ENCODE measurements at regions not wholly inside any gene's neighbourhood (a gene's known extent, or its start where the extent isn't known, plus 50 kb on each side); places are given as distances from the start of the nearest gene placed in this dataset.

DNA sequence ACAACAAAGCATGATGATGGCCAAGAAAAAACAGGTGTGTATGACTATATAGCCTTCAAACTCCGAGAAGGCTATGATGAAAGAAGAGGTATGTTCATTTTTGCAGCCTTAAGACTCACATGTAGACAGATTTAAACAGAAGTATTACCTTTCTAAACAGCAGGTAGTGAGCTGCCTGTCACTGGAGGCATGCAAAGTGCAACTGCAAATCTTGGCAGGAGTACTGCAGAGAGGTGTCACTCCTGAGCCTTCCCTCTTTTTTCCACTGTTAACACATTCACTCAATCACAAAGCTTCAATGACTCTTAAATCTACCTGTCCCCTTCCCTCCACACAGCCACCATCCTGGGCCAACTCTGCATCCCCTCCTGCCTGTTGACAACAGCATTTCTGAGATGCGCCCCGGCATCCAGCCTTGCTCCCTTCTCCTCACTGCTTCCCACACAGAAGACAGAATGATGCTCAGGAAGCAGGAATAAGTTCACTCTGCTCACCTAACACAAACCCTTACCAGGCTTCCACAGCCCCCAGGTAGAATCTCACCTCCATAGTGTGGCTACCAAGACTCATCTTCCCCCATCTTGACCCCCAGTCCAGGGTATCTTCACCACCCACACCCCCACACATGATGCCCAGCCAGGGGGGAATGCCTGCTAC lies 161.9 kb upstream of the ZMIZ1 start:
- Histone ChIP-seq H3K9me2 (ENCODE audit: low read depth, low read length) (no peaks in the 10 kb centered on the region), H3K4me2 (ENCODE audit: low read length) (no peak overlapping the region), H3K79me2 (ENCODE audit: insufficient read depth, low read length) (no peaks in the 10 kb centered on the region), H2AFZ (ENCODE audit: low read length) (no peak overlapping the region), H3F3A (ENCODE audit: insufficient read depth, low read length) (no peaks in the 10 kb centered on the region), H3K36me3 (ENCODE audit: insufficient read depth, low read length) (no peaks in the 10 kb centered on the region), H3K9me3 (ENCODE audit: low read length) (no peaks in the 10 kb centered on the region), H3K27ac (ENCODE audit: low read depth, low read length, poor library complexity, severe bottlenecking) (no peak overlapping the region), H4K20me1 (ENCODE audit: insufficient read depth, low read length) (no peaks in the 10 kb centered on the region), H3K4me3 (ENCODE audit: low read depth, low read length, poor library complexity, severe bottlenecking) (no peak overlapping the region), H3K9ac (ENCODE audit: low read length) (no peak overlapping the region), H3K4me1 (ENCODE audit: insufficient read depth, low read length, severe bottlenecking) (no peaks in the 10 kb centered on the region), H3K27me3 (ENCODE audit: insufficient read depth, low read length) (no peaks in the 10 kb centered on the region)
- no peak for TF ChIP-seq EZH2 (IDR thresholded peaks at IDR 0.05; ENCODE audit: borderline replicate concordance, low read length)
- TF ChIP-seq, protein P1, sequence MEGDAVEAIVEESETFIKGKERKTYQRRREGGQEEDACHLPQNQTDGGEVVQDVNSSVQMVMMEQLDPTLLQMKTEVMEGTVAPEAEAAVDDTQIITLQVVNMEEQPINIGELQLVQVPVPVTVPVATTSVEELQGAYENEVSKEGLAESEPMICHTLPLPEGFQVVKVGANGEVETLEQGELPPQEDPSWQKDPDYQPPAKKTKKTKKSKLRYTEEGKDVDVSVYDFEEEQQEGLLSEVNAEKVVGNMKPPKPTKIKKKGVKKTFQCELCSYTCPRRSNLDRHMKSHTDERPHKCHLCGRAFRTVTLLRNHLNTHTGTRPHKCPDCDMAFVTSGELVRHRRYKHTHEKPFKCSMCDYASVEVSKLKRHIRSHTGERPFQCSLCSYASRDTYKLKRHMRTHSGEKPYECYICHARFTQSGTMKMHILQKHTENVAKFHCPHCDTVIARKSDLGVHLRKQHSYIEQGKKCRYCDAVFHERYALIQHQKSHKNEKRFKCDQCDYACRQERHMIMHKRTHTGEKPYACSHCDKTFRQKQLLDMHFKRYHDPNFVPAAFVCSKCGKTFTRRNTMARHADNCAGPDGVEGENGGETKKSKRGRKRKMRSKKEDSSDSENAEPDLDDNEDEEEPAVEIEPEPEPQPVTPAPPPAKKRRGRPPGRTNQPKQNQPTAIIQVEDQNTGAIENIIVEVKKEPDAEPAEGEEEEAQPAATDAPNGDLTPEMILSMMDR (IDR thresholded peaks at IDR 0.05; ENCODE audit: low read length), result no peak

DNA sequence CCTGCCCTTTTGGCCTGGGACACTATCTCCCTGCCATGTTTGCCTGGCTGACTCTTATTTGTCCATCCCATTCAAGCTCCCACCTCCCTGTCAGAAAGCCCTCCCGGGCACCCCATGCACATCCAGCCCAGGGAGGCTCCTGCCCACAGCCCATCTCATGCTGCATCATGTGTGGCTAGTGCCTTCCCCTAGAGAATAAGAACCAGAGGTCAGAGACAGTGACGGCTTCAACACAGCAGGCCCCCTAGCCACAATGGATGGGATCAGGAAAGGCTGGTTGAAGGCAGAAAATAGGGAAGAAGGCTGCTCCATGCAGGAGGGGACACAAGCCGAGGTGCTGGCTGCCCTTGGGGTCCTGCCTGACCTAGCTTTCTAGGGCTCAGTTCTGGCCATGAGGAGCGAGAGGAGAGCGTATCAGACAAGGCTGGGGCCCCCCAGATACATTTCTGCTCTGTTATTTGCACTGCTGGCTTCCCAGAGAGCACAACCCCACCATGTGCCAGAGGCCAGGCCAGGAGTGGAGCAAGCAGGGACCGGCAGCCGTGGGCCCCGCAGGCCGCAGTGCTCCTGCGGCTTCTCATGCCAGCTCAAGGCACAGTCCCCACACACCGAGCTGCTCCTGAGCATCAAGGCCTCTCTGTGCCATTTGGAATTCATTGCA lies 161.1 kb upstream of the ZMIZ1 start:
- Histone ChIP-seq H3K27ac (ENCODE audit: low read depth, low read length, poor library complexity, severe bottlenecking) (no peak overlapping the region), H3K4me2 (ENCODE audit: low read length) (no peak overlapping the region), H3K36me3 (ENCODE audit: insufficient read depth, low read length) (no peaks in the 10 kb centered on the region), H4K20me1 (ENCODE audit: insufficient read depth, low read length) (no peaks in the 10 kb centered on the region), H3K4me3 (ENCODE audit: low read depth, low read length, poor library complexity, severe bottlenecking) (no peak overlapping the region), H2AFZ (ENCODE audit: low read length) (no peak overlapping the region), H3K4me1 (ENCODE audit: insufficient read depth, low read length, severe bottlenecking) (no peaks in the 10 kb centered on the region), H3K9me3 (ENCODE audit: low read length) (no peaks in the 10 kb centered on the region), H3K79me2 (ENCODE audit: insufficient read depth, low read length) (no peaks in the 10 kb centered on the region), H3F3A (ENCODE audit: insufficient read depth, low read length) (no peaks in the 10 kb centered on the region), H3K9ac (ENCODE audit: low read length) (no peak overlapping the region), H3K9me2 (ENCODE audit: low read depth, low read length) (no peaks in the 10 kb centered on the region), H3K27me3 (ENCODE audit: insufficient read depth, low read length) (no peaks in the 10 kb centered on the region)
- TF ChIP-seq EZH2 (IDR thresholded peaks at IDR 0.05; ENCODE audit: borderline replicate concordance, low read length), result no peak

DNA sequence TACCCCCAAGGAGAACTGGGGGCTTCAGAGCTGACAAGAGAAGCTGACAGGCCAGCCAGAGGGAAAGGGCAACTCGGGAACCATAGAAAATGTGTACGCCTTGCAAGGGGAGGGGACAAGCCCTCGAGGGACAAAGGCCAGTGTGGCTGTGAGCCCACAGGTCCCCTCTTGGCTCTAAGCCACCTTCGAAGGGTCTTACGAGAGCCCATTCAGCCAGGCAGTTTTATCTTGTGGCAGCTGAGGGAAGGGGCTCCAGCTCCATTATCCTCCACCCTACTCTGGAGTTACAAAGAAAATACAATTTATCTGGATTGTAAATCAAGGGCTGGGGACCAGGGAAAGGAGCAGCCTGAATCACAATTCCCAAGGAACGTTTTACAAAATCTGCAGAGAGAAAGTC lies 159.5 kb upstream of the ZMIZ1 start:
- no peaks in the 10 kb centered on the region for H3K27me3 ChIP-seq (ENCODE audit: insufficient read depth, low read length)
- H4K20me1 ChIP-seq (ENCODE audit: insufficient read depth, low read length), result no peaks in the 10 kb centered on the region
- no peak overlapping the region for H3K4me3 ChIP-seq (ENCODE audit: low read depth, low read length, poor library complexity, severe bottlenecking)
- H2AFZ ChIP-seq (ENCODE audit: low read length), result no peak overlapping the region
- no peaks in the 10 kb centered on the region for H3K9me2 ChIP-seq (ENCODE audit: low read depth, low read length)
- peaks cover 12% of the 10 kb centered on the region for H3K4me1 ChIP-seq (ENCODE audit: insufficient read depth, low read length, severe bottlenecking)
- H3K4me2 ChIP-seq (ENCODE audit: low read length), result no peak overlapping the region
- H3F3A ChIP-seq (ENCODE audit: insufficient read depth, low read length), result no peaks in the 10 kb centered on the region
- H3K9me3 ChIP-seq (ENCODE audit: low read length), result no peaks in the 10 kb centered on the region
- no peaks in the 10 kb centered on the region for H3K36me3 ChIP-seq (ENCODE audit: insufficient read depth, low read length)
- H3K27ac ChIP-seq (ENCODE audit: low read depth, low read length, poor library complexity, severe bottlenecking), result no peak overlapping the region
- H3K79me2 ChIP-seq (ENCODE audit: insufficient read depth, low read length), result no peaks in the 10 kb centered on the region
- no peak for TF ChIP-seq EZH2 (IDR thresholded peaks at IDR 0.05; ENCODE audit: borderline replicate concordance, low read length)
- TF ChIP-seq, protein P1 (IDR thresholded peaks at IDR 0.05; ENCODE audit: low read length), result no peak
- no peak overlapping the region for H3K9ac ChIP-seq (ENCODE audit: low read length)
